ENCODE measurements at regions not wholly inside any gene's neighbourhood (a gene's known extent, or its start where the extent isn't known, plus 50 kb on each side); places are given as distances from the start of the nearest gene placed in this dataset.

DNA sequence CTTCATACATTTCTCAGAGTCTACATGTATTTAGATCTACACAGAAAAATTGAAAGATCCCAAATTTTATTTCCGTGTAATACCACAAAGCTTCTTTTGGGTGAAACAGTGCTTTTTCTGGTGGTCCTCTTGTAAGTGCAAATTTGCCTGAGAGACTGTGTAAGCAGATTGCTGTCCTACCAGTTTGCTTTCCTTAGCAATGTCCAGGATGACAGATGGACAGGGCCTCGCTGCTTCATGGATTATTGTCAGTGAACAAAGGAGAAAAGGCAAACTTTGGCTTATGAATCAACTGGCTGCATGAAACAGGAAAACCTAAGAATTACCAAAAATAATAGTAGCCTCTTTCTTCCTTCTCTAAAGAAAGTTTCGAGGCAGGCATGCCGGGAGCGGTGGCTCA, 82.6 kb upstream of the UBE2E1 start:
- no peak for TF ChIP-seq TARDBP (IDR thresholded peaks at IDR 0.05)
- TF ChIP-seq FOXA1 (IDR thresholded peaks at IDR 0.05): no peak
- TF ChIP-seq FOXK2 (IDR thresholded peaks at IDR 0.05): no peak
- TF ChIP-seq ZNF384 (IDR thresholded peaks at IDR 0.05): no peak
- no peak for TF ChIP-seq HDGF (IDR thresholded peaks at IDR 0.05; ENCODE audit: borderline replicate concordance)
- no peak for TF ChIP-seq SP1 (IDR thresholded peaks at IDR 0.05)
- TF ChIP-seq CTBP1 (IDR thresholded peaks at IDR 0.05; ENCODE audit: borderline replicate concordance): no peak
- no peak for TF ChIP-seq BHLHE40 (IDR thresholded peaks at IDR 0.05; ENCODE audit: borderline replicate concordance)
- TF ChIP-seq, protein P1, sequence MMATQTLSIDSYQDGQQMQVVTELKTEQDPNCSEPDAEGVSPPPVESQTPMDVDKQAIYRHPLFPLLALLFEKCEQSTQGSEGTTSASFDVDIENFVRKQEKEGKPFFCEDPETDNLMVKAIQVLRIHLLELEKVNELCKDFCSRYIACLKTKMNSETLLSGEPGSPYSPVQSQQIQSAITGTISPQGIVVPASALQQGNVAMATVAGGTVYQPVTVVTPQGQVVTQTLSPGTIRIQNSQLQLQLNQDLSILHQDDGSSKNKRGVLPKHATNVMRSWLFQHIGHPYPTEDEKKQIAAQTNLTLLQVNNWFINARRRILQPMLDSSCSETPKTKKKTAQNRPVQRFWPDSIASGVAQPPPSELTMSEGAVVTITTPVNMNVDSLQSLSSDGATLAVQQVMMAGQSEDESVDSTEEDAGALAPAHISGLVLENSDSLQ (IDR thresholded peaks at IDR 0.05): no peak
- TF ChIP-seq ARNT (IDR thresholded peaks at IDR 0.05): no peak
- TF ChIP-seq ELF4 (IDR thresholded peaks at IDR 0.05): no peak
- no peak for TF ChIP-seq FOXM1 (IDR thresholded peaks at IDR 0.05; ENCODE audit: borderline replicate concordance)
- TF ChIP-seq L3MBTL2 (conservative IDR thresholded peaks at IDR 0.05): no peak
